Suprapubic skin (tissue), 4 donors: ENCODE measurements at regions not wholly inside any gene's neighbourhood (a gene's known extent, or its start where the extent isn't known, plus 50 kb on each side); places are given as distances from the start of the nearest gene placed in this dataset.

Source experiments
- CTCF ChIP-seq, 2 donors: fragments of 200-600 bp in 1 of 2; fragments of 450-650 bp in 1 of 2; sonication (generic) in 1 of 2; IDR thresholded peaks; one replicate each; pipeline ENCODE4 v1.5.1; 2016 to 2019; ENCODE audit warnings: antibody characterized with exemption in 2 of 2, mild to moderate bottlenecking in 1 of 2, moderate library complexity in 1 of 2
- EP300 ChIP-seq: sonication (generic); formaldehyde crosslinking; IDR thresholded peaks from one replicate; pipeline ENCODE4 v1.6.1; 2017; ENCODE audit warnings: antibody characterized with exemption
- POLR2A ChIP-seq, 2 donors: fragments of 450-650 bp; IDR thresholded peaks; one replicate each; pipeline ENCODE4 v1.6.1; 2017; ENCODE audit warnings: antibody characterized with exemption in 2 of 2, mild to moderate bottlenecking in 2 of 2, moderate library complexity in 2 of 2
- POLR2AphosphoS5 ChIP-seq, 3 donors: sonication (generic); formaldehyde crosslinking; IDR thresholded peaks; one replicate each; pipeline ENCODE4 v1.6.1; 2017; ENCODE audit warnings: antibody characterized with exemption in 3 of 3

GRCh38 chr6:91710342-91710741 lies 1123.5 kb upstream of the MAP3K7 start:
- TF ChIP-seq POLR2AphosphoS5 (IDR thresholded peaks at IDR 0.05) (no peak), CTCF (IDR thresholded peaks at IDR 0.05) (no peak), POLR2A (IDR thresholded peaks at IDR 0.05) (no peak), EP300 (no peak)
